ENCODE measurements at regions not wholly inside any gene's neighbourhood (a gene's known extent, or its start where the extent isn't known, plus 50 kb on each side); places are given as distances from the start of the nearest gene placed in this dataset.

DNA sequence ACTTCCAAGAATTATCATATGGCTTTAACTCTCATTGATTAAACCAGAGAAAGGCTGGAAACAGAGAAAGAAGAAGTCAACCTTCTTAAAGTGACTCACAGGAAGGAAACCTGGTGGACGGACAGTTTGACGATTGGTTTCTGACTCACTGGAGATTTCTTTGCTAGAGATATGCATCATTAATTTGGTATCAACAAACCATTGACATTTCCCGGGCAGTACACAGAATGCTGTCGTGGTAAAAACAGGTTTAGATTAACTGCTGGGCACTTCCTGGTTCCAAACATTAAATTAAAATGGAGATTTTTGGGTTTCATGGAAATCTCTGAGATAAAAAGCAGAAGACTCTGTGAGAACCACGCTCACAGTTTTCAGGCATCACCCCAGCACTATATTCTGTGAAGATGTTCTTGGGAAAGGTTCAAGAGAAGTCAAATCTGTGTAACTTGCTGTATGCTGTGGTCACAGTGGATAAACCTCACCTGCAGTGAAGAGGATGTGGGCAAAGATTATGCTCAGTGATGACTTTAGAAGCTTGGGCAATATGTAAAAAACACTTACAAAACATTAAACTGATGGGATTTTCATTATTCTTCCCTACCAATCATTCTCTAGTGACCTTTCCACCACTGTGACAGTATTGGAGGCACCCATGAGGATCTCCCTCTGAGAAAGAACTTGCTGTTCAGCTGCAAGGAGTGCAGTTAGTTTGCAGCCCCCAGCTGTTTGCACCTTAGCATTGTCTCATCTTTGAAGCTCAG lies 61.1 kb upstream of the CD44 start:
- DNase-seq: peak; percentile 33

- no peak for DNase-seq
Measured at GRCh38 chr11:35078470-35078735, 60.6 kb upstream of the CD44 start.

DNA sequence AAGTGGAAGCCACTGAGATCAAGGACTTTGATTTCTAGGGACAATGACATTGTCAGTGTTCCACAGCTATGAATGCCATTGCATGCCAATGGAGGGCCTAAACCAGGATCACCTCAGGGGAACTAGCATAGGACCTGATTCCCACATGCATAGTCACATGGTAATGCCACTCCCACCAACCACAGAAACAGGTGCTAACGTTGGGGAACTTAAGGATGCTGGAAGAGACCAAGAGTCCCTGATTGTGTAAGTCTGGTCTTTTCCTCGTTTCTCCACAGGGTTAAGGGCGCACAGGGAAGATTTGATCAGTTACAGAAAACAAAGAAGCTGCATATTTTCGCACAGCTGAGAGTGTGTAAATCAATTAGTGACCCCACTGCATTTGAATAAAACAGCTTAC lies 59.4 kb upstream of the CD44 start:
- DNase-seq: no peak

- DNase-seq: peak; percentile 78
Measured at GRCh38 chr11:35082321-35083180, 56.4 kb upstream of the CD44 start.

GRCh38 chr11:35083181-35083430 lies 55.9 kb upstream of the CD44 start:
- DNase-seq: no peak

DNA sequence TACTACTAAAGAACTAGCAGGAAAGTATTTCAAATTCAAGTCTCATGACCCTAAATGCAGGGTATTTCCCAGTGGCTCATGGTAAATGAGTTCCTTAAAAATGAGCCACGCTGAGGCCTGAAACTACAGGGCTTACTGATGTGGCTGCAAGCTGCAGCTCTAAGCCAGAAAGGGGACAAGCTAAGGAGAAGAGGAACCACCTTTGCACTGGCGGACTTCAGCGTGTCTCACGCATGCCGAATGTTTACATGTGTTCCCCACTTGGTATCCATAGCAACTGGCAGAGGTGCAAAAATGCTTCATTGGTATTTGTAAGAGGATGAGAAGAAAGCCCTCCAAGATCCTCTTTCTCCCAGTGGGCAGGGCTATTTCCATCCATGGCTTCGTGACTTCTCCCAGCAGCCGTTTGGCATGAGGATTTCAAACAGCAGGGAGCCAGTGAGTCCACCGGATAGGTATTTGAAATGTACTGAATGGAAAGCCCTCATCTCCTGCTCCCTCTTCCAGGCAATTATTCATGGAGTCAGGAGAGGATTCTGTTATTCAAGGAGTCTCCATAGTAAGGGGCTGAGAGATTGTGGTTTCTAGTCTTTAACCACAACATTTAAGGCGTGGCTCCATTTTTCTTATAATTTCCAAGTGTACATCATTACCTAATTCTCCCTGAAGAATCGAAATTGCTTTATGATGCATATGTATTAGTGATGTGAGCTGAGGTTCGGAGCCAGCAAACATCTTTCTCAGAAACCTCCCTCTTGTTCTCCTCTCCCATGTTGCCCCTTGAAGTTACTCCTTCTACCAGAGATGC lies 55.3 kb upstream of the CD44 start:
- peak; percentile 28 for DNase-seq

GRCh38 chr11:35084817-35085440 lies 54.0 kb upstream of the CD44 start:
- no peak for DNase-seq

DNA sequence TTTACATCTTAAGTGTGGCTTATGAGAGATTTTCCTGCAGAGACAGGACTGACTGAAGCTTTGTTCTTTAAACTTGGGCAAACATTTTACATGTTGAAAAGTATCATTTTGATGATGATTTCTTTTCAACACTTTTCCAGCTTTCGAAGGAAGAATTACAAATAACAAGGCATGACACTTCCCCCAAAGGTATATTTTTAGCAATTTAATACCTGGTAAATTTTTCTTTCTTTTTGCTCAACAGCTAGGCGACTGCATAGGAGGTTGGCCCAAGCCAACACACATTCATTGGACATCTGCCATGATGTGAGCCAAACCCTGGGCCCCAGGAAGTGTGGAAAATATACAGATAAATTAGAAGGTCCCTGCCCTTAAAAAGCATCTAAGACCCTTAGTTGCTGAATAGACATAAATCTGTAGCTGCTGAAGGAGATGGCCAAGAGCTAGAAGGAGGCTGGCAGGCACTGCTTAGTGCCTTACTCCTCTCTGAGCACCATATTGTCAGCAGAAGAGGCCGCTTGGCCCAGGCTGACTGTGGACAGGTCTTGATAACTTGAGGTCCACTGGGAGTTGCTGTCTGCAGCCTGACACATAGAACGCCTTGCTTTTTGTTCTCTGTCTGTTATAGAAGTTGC lies 53.3 kb upstream of the CD44 start:
- no peak for DNase-seq

- no peak for DNase-seq
Measured at GRCh38 chr11:35087648-35088047, 51.3 kb upstream of the CD44 start.

DNA sequence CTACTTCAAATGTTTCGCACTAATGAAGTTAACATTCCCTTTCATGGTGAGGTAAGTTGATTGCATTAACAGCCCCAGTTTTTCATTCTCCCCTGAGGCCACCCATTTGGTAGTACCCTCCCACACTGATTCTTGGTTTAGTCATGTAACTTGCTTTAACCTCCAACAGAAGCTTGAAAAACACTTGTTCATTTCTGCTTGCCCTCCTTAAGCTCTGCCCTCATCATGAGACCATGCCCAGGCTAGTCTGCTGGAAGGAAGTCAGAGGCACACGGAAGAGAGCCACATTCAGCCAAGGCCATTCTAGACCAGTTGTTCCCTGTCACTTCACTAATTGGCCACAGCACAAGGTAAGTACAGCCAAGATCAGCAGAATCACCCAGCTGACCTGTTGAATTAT lies 50.7 kb upstream of the CD44 start:
- DNase-seq: no peak

DNA sequence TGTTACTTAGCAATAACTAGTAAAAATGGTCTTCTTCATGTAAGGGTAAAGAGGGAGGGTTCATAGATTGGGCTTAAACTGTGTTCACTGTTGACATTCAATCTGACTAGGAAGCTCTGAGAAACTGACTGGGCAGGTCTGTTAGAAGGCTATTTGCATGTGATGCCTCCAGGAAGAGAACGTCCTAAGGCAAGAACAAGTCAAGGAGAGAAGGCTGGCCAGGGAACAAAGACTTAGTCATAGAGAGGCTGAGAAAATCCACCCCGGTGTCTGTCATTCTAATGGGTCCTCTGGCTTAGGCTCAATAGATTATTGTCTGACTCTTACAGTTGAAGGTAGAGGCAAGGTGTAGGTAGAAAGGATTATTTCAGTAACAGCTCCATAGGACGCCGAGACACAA lies 50.3 kb upstream of the CD44 start:
- DNase-seq: no peak

Data from activated T-cell treated with anti-CD3 and anti-CD28 coated beads for 4 hours (primary cell).